ENCODE measurements at regions not wholly inside any gene's neighbourhood (a gene's known extent, or its start where the extent isn't known, plus 50 kb on each side); places are given as distances from the start of the nearest gene placed in this dataset.

DNA sequence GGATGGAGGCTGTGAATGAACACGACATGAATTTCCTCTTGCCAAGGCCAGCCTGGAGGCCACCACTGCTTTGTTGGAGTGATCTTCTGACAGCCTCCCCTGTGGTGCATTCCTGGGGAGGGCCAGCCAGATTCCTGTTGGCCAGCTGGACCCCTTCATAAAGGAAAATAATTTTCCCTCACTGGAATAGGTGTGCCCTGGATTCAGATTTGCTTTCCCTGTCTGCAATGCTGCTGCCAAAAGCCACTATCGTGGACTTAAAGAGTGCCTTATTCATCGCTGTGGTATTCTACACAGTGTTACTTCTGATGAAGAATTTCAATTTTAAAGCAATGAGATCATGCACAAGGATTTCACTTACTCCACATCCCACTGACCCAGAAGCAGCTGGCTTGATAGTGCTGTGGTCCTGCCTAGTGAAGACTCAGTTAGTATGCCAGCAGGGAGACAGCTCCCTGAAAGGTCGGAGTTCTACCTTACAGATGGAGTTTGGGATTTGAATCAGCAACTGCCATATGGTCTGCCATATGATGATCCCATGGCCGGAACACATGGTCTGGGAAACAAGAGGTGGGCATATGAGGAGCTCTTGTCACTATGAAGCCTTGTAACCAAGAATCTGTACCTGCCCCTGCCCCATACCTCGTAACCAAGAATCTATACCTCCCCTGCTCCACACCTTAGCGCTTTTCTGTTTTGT lies 145.2 kb downstream of the KLF13 start:
- no peak for TF ChIP-seq CTCF (conservative IDR thresholded peaks at IDR 0.05)
- no peak for TF ChIP-seq ZFX (IDR thresholded peaks at IDR 0.05)
- no peak overlapping the region for H3K27ac ChIP-seq

GRCh38 chr15:31472636-31473384 lies 146.2 kb downstream of the KLF13 start:
- no peak overlapping the region for H3K27ac ChIP-seq

DNA sequence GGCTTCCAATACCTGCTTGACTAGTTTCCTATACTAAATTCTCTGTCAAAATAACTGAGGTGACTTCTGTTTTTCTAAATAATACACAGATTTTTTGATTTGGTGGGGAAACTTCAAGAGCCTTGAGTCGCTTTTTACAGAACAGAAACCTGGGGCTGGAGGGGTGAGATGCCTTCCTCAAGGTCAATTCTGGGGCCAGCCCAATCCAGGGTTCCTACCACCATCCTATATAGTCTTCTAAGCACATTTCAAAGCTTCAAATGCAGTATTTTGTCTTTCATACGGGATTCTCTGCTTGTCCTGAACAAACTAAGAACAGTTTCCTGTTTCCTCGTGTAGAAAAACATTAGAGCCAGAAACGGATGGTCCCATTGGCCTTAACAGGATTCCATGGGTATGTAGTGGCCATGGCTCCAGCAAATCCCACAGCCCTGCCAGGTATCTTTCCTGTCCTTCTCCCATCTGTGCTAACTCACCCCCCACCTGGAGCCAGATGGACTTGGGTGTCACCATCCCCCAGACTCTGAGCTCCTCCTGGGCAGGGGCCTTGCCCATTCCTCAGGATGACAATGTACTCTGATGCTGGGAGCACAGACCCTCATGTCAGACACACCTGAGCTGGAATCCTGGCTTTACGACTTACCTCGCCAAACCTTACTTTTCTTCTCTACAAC lies 146.9 kb downstream of the KLF13 start:
- no peak overlapping the region for H3K27ac ChIP-seq
- no peak for TF ChIP-seq ZFX (IDR thresholded peaks at IDR 0.05)
- no peak for TF ChIP-seq CTCF (conservative IDR thresholded peaks at IDR 0.05)

More at GRCh38 chr15:31472636-31473384, 146.2 kb downstream of the KLF13 start:
- TF ChIP-seq CTCF (conservative IDR thresholded peaks at IDR 0.05) (no peak), ZFX (IDR thresholded peaks at IDR 0.05) (no peak)

GRCh38 chr15:31474059-31474868 lies 147.6 kb downstream of the KLF13 start:
- 0 out of 2 replicates have a peak overlapping the region, but pooled peaks have one; percentile 16 for H3K27ac ChIP-seq
- TF ChIP-seq CTCF (conservative IDR thresholded peaks at IDR 0.05) = no peak
- no peak for TF ChIP-seq ZFX (IDR thresholded peaks at IDR 0.05)

- TF ChIP-seq CTCF (conservative IDR thresholded peaks at IDR 0.05) = no peak
- no peak for TF ChIP-seq ZFX (IDR thresholded peaks at IDR 0.05)
- H3K27ac ChIP-seq = peak overlapping the region; percentile 1; the same call in 1 of the 2 replicates
These were observed 149.7 kb downstream of the KLF13 start for GRCh38 chr15:31476236-31476810.

DNA sequence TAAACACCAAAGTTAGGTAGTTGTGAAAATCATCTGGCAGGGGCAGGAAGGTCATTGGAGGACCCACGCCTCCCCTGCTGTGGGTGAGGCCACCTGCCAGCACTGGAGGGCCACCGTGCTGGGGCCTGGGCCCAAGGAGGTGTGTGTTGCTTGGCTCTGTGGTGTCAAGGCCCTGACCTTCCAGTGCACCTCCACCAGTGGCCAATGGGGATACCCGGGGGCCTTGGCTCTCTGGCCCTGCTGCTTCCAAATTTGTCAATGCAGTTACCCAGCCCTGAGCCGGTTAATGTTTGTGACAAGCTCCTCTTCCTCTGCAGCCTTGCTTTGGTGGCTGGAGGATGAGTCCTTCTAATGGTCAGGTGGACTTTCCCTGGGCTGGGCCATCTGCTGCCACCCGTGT lies 150.2 kb downstream of the KLF13 start:
- H3K27ac ChIP-seq = no peak overlapping the region
- TF ChIP-seq ZFX (IDR thresholded peaks at IDR 0.05) (no peak), CTCF (conservative IDR thresholded peaks at IDR 0.05) (no peak)

Measured in C4-2B (cell line).